ENCODE measurements at regions not wholly inside any gene's neighbourhood (a gene's known extent, or its start where the extent isn't known, plus 50 kb on each side); places are given as distances from the start of the nearest gene placed in this dataset.

DNA sequence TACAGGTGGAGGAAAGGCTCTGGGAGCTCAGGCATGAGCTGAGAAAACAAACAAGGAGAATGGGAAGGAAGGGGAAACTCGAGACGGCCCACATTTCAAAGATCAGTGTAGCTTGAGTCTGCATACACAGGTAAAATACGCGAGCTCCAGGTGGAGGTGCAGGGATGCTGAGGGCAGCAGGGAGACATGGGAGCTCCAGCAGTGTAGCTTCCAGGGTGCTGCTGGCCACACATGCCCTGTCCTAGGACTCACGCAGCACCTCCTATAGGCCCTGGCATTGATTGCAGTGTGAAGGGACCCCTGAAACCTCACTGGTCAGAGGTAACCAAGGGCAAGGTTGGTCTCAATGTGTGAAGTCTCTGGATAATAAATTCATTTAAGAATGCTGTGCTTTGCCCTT lies 362.8 kb upstream of the HS6ST1 start:
- no peak for DNase-seq

DNA sequence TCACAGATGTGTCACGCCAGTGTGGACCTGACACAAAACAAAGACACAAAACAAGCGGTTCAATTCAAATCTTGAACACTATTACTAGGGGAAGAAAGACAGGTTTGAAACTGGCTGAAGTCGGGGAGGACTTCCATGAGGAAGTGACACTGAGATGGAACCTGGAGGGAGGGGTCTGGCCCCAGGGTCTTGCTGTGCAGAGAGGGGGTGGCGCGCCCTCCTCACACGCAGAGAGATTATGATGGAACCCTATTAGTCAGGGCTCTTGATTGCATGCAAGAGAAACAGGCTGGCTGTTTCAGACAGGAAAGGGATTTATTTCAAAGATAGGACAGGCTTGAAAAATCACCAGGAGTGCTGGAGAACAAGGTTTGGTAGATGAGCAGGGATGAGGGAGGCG lies 363.6 kb upstream of the HS6ST1 start:
- DNase-seq = no peak

DNA sequence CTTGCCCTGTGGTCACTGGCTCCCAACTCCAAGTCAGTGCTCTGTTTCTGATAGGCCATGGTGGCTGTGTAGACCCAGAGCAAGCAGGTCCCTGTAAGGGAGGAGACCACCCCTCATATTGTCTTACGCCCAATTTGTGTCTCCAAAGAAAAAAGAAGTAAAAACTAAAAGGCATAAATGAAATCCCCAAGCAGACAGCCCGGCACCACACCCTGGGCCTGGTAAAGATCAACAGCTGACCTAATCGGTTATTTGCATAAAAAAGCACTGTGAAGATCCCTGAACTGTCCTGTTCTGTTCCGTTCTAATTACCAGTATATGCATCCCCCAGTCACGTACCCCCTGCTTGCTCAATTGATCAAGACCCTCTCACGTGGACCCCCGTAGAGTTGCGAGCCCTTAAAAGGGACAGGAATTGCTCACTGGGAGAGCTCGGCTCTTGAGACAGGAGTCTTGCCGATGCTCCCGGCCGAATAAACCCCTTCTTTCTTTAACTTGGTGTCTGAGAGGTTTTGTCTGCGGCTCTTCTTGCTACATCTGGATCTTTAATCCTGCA lies 364.1 kb upstream of the HS6ST1 start:
- no peak for DNase-seq

DNA sequence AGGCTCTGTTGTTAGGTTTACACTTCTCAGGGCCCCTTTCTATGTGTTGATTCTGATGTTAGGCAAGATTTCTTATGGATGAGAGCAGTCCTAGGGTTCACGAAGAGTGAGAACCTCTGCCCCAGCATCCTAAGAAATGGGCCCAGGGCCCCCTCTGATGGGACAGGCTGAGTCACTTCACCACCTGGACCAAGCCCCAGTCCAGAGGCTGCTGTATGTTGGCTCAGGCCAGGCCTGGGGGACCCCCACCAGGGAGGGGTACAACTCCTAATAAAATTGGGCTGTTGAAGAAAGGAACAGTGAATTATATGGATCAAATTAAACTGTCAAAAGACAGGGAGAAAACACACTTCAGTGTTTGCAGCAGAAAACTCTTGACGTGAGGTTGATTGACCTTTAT lies 365.9 kb upstream of the HS6ST1 start:
- no peak for DNase-seq

DNA sequence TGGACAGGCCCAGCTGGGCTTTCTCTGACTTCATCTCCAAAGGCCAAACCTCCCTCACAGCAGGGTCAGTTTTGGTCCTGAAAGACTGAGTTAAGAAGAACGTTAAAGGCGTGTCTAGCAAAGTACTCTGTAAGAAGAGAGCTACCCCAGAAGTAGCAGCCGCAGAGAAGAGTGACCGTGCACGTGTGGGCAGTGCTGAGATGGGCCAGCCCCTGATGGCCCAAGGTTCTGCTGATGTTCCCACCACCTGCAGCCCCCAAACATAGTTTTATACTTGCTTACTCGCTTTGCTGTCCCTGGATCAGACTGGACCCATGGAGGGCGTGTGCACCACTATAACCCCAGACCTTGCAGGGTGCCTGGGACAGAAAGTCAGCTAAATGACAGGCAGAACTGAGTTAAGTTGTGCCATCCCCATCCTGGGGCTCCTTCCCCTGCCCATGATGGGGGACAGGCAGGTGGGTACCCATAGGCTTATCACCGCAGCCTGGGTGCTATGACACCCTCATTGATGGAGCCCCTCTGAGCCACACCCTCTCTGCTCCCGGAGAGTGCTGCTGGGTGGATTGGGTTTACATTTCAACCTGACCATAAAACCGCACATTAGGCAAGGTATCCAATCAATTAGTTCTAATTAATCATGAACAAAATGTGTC lies 367.3 kb upstream of the HS6ST1 start:
- DNase-seq = no peak

DNA sequence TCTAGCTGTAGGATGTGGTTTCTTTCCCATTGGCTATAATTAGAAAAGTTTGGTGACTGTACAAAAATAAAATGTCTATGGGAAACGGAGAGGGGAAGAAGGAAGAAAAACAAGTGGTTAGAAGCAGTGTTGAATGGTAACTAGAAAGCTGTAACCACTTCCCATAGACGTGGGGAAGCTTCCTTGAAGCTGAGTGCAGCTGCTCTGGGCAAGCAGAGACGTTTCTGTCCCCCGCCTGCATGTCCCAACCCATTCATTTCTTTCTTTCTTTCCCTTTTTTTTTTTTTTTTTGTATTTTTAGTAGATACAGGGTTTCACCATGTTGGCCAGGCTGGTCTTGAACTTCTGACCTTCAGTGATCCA lies 367.8 kb upstream of the HS6ST1 start:
- no peak for DNase-seq

DNA sequence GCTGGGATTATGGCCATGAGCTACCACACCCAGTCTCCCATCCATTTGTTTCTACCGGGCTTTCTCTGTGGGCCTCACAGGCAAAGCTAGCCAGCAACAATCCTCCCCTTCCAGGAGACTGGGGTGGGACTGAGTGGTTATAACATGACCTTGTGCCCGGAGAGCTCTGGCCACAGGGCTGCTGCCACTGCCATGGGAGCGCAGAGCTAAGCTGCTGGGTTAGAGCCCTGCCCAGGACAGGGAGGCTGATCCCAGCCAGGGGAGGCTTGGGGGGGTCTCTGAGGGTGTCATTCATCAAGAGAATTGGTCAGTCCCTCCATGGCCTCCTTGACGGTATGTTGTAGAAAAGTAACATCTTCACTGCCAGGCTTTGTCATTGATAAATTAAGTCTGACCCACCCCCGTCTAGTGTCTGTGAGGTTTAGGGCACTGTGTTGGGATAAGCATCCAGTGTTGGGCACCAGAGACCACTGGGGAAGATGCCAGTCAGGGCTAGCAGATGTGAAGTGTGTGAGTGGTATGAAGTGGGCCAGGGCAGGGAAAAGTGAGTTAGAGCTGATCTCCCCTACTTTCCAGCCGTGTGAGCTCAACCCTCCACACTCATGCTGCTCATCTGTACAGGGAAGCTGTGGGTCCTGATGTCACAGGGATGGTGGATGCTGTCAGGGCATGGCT lies 368.4 kb upstream of the HS6ST1 start:
- no peak for DNase-seq

DNA sequence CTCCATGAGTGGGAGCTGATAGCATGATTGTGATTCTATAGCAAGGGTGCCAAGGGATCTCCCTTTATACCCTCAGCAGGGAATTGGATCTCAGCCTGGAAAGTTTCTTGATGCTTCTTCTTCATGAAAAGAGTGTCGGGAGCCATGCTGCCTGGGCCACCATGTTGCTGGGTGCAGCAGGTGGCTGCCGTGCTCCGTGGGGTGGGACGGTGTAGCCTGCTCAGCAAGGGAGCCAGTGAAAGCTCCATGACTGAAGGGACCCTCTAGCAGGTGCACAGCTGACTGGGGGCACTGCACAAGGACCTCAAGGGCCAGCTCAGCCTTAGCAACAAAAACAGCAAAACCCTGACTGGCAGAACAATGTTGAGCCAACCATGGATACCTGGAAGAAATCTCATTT lies 368.9 kb upstream of the HS6ST1 start:
- no peak for DNase-seq

DNA sequence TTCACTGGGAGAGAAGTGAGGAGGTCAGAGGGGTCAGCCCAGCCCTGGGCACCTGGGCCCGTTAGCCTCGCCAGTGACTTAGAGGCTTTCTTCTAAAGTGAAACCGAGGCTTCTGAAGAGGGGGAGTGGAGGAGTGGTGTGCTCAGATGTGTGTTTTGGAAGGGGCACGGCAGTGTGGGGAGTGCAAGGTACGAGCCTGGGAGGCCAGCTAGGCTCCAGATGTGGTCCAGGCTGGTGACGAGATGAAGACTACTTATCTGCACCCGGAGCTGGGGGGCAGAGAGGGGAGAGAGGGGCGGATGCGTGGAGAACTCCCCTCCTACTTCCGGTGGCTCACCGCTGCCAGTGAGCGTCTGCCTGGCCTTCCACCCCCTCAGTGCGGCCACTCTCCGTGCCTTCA lies 371.3 kb upstream of the HS6ST1 start:
- no peak for DNase-seq

DNA sequence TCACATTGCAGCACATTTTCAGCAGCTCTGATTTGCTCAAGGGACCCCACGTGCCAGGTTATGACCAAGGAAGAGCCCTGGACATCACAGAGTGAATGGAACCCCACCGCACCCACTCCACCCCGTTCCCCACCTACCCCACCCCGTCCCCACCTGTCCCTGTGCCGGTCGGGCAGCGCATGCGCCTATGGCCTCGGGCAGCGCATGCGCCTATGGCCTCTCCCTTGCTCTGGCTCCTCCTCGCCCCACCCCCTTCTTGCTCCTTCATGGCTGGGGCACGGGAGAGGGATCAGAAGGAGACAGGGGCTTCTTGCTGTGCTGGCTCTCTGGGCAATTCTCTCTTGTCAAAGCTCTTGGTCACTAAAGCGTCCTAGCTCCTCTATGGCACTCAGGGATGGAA lies 371.8 kb upstream of the HS6ST1 start:
- no peak for DNase-seq

DNA sequence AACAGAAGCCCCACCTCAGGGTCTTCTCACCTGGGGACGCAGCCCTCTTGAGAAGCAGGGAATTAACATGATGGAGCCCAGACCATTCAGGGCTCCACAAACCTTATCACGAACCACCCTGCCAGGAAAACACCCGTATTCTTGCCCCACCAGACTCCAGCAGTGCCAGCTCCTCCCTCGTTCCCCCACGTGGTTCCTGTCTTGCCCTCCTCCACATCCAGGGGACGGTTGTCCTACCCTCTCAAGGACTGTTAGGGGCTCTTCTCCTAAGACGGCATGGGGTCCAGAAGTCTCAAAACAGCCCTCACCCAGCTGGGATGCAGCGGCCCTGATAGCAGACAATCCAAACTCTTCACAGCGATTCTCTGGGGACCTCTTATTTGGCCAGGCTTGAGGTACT lies 372.2 kb upstream of the HS6ST1 start:
- no peak for DNase-seq

DNA sequence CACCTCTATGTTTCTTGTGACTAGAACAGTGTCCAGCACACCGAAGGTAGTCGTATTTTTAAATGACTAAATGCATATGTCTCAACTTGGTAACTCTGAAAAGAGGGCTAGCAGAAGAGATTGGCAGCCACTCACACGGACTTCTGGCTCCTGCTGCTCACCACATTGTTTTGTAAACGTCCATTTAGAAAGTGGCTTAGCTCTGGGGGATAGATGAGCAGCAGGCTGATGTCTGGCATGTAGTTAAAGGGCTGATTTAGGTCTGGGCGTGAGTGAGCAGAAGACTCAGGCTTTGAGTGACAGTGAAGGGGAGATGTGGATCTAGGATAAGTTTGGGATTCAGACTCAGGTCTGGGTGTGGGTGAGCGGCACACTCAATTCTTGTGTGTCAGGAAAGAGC lies 372.9 kb upstream of the HS6ST1 start:
- no peak for DNase-seq

DNA sequence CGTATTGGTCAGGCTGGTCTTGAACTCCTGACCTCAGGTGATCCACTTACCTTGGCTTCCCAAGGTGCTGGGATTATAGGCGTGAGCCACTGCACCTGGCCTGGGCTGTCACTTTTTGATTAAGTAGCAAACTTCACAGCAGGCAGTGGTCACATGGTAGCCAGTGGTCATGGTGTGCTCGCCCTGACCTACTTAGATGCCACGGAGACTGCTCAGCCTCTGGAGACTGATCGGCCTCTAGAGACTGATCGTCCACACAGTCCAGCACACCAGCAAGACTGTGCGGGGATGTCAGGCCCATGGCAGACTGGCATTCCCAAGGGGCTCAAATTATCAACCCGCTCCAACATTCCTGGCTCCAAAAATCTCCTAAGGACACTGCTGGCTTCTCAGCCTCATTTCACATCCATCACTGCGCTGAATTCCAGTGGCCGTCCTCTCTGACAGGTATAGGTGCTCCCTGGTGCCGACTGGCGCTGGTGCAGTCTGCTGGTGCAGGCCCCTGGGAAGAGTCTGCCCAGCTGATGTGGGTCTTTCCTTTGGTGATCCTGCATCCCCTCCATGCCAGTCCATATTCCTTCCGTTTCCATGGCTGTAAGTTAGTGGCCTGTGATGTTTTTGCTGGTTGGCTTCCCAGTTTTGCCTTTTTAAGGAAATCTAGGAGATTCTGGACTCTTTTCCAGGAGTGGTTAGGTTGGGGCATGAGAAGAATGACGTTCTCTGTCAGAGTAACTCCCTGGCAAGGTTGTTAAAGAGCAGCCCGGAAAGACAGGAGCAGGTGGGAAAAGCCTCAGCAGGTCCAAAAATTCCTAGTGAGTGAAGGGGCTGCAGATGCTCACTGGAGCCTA lies 374.5 kb upstream of the HS6ST1 start:
- DNase-seq = no peak

DNA sequence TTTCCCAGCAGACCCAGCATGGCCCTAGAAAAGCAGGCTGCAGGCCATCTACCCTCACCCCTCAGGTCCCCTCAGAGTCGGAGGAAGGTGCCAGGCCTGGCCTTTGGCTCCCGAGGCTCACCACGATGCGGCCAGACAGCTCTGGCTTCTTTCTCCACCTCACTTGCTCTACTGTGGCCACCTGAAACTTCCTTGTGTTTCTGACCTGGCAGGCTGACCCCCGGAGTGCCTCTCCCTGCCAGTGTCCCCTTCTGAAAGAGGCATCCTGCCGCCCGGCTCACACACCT lies 375.0 kb upstream of the HS6ST1 start:
- DNase-seq = no peak

DNA sequence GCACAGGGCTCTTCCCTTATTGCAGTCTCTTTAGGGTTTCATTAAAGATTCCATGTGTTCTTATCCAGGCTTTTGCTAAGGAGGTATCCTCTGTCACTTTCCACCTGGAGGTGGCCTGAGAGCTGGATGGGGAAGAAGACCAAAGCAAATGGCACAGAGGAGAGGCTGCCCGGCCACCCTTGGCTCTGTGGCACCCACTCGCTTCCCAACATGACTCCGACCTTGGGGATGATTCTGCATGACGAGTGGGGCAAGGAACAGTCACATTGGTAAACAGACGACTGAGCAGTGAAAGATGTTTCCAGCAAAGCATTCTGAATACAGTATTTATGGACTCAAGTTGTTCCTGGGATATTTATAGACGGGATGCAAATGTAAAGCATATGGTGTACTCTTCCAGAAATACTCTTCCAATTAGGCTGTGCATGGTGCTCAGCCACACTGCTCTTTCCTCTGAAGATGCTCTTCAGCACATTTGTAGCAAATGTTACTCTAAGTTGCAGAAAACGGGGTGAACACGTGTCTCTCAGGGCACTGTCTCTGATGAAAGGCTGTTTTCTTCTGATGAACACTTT lies 377.1 kb upstream of the HS6ST1 start:
- DNase-seq = no peak

DNA sequence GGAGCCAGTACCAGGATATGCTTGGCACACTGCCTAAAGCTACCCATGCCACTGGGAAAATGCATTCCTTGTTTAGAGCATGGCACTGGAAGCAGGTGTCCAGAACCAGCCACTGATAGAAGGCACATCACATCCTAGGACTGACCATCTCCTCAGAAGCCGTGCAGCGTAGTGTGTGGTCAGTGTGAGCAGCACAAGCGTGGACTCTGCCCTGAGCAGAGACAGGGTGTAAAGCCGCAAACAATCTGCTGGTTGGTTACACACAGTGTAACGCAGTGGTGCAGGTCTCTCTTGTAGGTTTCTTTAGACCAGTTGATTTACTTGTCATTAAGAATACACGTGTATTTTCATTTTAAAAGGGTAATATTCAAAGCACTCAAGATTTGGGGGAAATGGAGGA lies 377.8 kb upstream of the HS6ST1 start:
- DNase-seq = no peak

DNA sequence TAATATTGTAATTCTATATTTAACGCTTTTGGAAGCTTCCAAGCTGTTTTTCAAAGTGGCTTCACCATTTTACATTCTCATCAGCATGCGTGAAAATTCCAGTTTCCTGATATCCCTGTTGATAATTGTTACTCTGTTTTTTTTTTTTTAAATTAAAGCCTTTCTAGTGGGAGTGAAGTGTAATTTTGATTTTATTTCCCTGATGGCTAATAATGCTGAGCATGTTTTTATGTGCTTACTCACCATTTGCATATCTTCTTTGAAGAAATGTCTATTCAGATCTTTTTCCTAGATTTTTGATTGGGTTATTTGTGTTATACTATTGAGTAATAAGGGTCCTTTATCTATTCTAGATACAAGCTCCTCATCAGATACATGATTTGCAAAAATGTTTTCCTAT lies 382.8 kb upstream of the HS6ST1 start:
- DNase-seq = no peak

DNA sequence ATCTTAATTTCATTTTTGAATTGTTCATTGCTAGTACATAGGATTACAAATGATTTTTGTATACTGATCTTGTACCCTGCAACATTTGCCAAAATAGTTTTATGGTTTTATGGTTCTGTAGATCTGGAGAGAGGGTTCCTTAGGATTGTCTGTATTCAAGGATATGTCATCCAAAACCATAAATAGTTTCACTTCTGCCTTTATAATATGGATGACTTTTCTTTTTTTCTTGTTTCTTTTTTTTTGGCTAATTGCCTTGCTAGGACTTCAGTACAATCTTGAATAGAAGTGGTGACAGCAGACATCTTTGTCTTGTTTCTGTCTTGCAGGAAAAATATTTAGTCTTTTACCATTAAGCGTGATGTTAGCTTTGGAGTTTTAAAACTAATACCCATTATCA lies 383.9 kb upstream of the HS6ST1 start:
- no peak for DNase-seq

DNA sequence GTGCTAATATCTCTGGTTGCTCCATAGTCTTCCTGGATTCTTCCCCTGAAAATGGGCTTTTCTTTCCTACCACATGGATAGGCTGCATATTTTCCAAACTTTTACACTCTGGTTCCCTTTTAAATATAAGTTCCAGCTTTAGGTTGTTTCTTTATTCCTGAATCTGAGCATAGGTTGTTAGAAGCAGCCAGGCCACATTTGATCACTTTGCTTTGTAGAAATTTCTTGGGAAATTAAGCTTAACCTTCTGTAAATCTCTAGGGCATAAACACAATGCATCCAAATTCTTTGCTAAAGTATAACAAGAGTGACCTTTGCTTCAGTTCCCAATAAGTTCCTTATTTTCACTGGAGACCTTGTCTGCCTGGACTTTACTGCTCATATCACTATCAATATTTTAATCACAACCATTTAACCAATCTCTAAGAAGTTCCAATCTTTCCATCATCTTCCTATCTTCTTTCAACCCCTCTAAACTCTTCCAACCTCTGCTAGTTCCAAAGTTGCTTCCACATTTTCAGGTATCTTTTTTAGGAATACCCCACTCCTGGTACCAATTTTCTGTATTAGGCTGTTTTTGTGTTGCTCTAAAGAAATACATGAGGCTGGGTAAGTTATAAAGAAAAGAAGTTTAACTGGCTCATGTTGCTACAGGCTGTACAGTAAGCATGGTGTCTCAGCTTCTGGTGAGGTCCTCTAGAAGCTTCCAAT lies 389.6 kb upstream of the HS6ST1 start:
- no peak for DNase-seq

DNA sequence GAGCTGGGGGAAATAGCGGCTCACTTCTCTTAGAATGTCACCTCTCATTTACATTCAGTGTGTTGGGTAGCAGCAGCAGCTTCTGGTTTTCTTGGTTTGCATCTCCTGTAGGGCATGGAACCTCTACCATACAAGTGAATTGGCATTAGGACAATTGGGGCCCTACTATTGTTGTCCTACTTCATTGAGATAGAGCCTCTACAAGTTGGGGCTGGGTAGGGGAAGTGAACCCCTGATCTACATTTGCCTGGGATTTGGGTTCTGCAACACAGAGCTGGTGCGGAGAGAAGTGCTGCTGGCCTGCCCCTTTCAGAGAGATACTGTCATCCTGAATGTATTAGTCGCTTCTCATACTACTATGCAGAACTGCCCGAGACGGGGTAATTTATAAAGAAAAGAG lies 391.6 kb upstream of the HS6ST1 start:
- no peak for DNase-seq

DNA sequence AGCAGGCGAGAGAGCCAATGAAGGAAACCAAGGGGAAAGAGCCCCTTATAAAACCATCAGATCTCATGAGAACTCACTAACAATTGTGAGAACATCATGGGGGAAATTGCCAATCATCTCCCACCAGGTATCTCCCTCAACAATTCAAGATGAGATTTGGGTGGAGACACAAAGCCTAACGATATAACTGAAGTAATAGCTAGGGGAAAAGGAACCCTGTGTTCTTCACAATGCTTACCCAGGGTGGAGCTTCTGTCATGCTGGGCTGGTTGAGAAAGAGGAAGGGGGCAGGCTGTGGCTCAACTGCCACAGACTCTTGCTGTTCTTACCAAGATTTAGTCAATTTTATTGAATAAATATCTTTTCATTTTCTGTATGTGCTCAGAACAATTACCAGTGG lies 392.1 kb upstream of the HS6ST1 start:
- no peak for DNase-seq

DNA sequence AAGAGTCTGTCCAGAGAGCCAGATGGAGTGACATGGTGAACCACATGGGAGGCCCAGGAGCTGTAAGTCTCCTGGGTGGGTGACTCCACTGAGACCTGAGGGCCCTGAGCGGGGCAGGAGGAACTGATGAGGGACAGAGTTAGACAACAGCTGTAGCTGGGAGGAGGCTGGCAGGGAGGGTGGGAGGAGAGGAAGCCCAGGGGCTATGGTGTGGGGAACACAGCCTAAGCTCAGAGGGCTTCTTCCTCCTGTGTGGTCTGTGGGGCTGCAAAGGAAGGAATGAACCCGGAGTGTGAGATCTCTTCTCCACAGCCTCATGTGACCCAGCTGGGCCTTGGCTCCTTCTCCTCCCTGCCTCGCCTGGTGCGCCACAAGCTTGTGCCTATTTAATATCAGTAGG lies 395.6 kb upstream of the HS6ST1 start:
- no peak for DNase-seq

DNA sequence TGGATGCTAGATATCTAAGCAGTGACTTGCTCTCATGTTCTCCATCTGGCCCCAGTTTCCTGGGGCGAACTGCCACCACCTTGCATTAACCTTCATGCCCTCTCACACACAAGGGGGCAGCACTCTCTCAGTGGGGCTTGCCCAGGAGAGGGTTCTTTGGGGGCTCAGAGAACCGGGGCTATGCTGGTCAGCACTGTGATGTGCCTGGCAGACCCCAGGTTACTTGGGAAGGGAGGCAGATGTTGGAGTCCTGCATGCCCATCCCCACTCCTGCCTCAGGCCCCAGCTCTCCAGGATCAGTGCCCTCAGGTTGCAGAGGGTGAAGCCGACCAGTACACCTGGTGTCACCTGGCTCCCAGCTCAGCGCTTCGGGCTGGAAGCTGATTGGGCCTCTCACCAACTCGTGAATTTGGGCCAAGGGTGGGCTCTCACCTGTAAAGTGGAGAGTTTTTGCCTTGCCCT lies 396.2 kb upstream of the HS6ST1 start:
- no peak for DNase-seq

All from GOT3 (cell line).